ENCODE measurements at regions not wholly inside any gene's neighbourhood (a gene's known extent, or its start where the extent isn't known, plus 50 kb on each side); places are given as distances from the start of the nearest gene placed in this dataset.

DNA sequence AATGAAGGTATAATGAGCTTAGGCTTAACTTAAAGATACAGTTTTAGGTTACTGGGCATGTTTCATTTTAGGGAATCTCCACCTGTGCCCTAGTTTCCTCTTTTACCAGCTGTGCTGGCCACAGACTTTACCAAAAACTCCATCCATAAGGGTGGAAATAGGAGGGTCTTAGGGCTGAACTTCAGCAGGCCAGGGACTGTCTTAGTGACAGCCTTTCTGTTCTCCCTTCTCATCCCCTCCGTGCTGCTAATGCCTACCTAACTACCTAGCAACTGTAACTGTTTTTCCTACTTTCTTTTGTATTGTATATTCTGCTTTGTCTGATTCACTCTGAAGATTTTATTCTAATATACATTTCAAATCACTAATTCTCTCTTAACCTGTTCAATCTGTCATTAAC is 1375.3 kb downstream of the PCDH18 start:
- TF ChIP-seq, protein P1, sequence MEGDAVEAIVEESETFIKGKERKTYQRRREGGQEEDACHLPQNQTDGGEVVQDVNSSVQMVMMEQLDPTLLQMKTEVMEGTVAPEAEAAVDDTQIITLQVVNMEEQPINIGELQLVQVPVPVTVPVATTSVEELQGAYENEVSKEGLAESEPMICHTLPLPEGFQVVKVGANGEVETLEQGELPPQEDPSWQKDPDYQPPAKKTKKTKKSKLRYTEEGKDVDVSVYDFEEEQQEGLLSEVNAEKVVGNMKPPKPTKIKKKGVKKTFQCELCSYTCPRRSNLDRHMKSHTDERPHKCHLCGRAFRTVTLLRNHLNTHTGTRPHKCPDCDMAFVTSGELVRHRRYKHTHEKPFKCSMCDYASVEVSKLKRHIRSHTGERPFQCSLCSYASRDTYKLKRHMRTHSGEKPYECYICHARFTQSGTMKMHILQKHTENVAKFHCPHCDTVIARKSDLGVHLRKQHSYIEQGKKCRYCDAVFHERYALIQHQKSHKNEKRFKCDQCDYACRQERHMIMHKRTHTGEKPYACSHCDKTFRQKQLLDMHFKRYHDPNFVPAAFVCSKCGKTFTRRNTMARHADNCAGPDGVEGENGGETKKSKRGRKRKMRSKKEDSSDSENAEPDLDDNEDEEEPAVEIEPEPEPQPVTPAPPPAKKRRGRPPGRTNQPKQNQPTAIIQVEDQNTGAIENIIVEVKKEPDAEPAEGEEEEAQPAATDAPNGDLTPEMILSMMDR (IDR thresholded peaks at IDR 0.05): no peak
- TF ChIP-seq POLR2A (IDR thresholded peaks at IDR 0.05): no peak
